NCI-H2029 (cell line): ENCODE measurements at regions not wholly inside any gene's neighbourhood (a gene's known extent, or its start where the extent isn't known, plus 50 kb on each side); places are given as distances from the start of the nearest gene placed in this dataset.
"Not testable (repeated sequence)": the region's sequence is repeated elsewhere in the genome, so short reads cannot be mapped to it uniquely, and the experiment has no call there.

Source experiments
- DNase-seq: peaks from one replicate; lab custom pipeline; 2025; lab: John Stamatoyannopoulos, UW

DNA sequence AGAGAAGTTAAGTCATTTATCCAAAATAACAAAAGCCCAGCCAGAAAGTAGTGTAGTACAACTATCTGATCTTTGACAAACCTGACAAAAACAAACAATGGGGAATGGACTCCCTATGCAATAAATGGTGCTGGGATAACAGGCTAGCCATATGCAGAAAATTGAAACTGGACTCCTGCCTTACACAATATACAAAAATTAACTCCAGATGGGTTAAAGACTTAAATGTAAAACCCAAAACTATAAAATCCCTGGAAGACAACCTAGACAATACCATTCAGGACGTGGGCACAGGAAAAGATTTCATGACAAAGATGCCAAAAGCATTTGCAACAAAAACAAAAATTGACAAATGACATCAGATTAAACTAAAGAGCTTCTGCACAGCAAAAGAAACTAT, 561.4 kb upstream of the CHAC2 start:
- not testable (repeated sequence) for DNase-seq

- DNase-seq = peak; percentile 43
These were observed 565.5 kb upstream of the CHAC2 start for GRCh38 chr2:53202063-53202462.

DNA sequence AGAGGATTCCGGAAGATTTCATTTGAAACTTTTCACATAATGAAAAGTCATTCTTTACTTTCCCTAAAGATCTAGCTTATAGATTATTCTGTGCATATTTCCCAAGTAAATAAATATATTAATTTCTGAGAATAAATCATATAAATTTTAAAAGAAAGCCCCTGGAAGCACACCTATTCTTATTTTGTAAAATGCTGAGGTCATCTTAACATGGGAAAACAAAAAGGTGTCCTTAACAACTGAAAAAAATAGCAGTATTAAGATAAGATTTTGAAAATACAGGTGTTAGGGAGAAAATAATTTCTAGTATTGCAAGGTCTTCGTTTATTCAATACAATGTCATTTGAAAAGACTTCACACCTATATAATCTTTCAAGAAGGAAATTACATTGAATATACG, 567.5 kb upstream of the CHAC2 start:
- no peak for DNase-seq

- DNase-seq = no peak
These were observed 578.6 kb upstream of the CHAC2 start for GRCh38 chr2:53188851-53189510.

DNA sequence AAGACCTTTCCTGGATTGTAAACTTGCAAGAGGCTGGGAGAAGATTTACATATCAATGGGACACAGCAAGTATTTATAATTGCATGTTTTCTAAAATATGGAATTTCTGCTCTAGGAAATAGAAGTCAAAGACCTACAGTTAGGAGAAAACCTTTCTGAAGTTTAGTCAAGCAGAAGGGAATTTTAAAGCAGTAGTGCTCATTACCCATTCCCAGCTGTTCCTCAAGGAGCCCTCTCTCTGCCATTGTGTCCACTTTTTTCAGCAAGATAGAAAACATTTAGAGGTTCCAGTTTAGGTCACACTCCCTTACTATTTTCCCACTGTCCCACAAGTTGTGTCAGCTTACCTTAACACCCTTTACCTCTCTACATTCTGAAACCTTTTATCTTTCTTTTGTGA, 584.0 kb upstream of the CHAC2 start:
- DNase-seq = no peak

DNA sequence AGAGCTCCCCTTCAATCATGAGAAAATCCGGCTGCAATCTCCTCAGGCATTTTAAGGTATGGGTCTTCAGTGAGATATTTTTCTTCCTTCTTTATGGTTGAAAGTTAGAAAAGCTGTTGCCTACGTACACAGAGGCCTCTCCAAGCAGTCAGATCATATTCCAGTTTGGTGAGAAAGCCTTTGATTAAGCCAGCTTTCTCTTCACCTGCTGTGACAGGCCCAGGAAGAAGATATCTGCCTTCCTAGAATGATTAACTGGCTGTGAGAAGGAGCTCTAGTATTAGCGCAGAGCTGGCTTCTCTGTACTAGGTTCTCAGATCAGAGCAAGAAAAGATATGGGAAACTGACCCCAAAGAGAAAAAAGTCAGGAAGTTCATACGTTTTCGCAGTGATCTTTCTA, 585.0 kb upstream of the CHAC2 start:
- DNase-seq = no peak

DNA sequence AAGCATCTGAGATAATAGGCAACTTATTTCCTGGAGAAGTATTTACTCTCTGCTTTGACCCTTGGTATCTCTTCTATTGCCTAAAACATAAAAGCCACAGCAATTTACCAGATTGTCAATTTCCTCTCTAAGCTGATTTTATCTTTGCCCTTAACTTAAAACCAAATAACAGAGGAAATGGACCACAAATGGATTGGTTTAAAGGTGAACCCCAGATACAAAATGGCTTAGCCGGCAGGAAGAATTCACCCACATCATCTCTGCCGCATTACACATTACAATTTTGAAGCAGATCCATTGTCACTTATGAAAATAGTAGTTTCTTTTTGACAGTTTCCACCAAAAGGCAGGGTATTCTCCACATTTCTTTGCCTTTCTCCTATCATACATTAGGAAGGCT, 585.8 kb upstream of the CHAC2 start:
- DNase-seq = no peak

DNA sequence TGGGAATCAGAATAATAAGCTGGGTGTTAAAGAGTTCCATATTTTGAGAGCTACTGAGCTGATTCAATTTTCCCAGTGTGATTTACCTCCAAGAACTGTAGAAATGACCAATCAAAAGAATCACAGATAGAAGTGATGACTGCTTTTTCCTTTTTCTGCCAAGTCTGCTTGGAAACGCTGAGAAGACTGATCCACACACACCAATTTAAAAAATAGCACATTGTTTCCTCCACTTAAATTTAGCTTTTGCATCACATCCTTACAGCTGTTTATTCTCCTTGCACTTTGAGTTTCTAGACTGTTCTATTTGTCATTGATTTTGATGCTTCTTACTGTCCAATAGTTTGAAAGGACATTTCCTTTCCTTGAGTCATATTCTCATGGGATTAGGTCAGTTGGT, 590.3 kb upstream of the CHAC2 start:
- no peak for DNase-seq

- no peak for DNase-seq
These were observed 593.1 kb upstream of the CHAC2 start for GRCh38 chr2:53174539-53174938.

DNA sequence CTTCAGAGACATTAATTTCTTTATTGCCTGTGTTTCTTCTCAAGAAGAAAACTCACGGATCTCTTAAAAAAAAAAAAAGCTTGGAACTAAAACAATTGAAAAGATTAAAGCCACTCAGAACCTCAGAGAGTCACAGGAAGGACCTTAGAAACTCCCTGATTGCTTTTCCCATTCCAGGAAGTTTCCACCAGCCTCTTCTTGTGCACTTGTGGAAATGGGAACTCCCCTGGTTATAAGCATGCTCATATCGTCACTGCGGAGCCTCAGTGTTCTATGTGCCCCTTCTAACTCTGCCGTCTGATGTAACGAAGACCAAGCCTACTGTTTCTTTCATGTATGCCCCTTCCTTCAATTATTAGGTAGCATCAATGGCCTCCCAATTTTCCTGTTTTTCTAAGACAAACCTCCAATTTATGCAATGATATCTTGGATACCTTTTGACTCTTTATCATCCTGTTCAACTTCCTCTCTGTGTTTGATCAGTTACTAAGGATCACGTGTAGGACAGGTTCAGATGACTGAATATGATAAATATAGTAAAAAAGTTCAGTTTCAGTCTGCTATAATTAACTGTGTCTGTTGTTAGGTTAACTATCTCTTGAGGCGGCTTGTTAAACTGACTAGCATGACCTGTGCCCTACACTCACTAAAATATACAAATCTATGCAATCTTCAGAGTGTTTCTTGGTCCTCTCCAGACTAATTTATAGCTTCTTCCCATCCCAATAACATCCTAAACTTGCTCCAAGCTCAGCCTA, 593.7 kb upstream of the CHAC2 start:
- no peak for DNase-seq

DNA sequence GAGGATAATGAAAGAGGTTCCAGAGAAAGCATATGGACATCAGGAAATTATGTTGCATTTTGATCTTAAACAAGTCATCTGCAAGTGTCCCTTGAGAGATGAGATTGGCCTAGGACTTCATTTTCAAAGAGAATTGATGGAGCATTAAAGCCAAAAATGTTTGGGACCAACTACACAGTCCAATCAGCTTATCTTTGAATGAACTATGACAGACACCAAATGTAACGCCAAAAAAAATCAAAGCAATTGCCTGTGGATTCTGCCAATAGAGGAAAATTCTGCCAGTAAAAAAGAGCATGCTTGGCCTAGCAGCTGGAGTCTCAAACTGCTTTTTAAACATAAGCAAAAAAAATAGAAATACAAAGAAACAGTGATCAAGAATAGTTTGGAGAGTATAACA, 594.5 kb upstream of the CHAC2 start:
- no peak for DNase-seq

- DNase-seq = no peak
These were observed 597.1 kb upstream of the CHAC2 start for GRCh38 chr2:53170466-53170865.

DNA sequence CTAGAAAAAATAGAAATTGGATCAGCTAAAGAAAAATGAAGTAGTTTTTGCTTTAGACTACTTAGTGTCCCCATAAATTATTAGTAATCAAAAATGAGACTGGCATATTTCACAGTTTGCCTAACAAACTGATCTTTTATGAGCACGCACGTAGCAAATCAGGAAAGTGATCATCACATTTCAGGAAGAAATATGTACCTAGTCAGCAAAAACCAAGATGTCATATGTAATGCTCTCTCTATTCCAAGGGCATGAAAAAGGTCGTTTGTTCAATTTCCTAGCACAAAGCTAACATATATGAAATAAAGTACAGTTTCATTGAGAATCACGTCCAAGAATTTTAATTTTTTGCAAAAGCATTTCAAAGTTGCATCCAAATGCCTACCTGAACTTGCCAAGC, 600.4 kb upstream of the CHAC2 start:
- no peak for DNase-seq

- DNase-seq = no peak
These were observed 617.5 kb upstream of the CHAC2 start for GRCh38 chr2:53150146-53150545.

GRCh38 chr2:53148221-53148620, 619.4 kb upstream of the CHAC2 start:
- no peak for DNase-seq

GRCh38 chr2:53131416-53131815, 636.2 kb upstream of the CHAC2 start:
- no peak for DNase-seq

- no peak for DNase-seq
These were observed 637.1 kb upstream of the CHAC2 start for GRCh38 chr2:53130441-53130943.

GRCh38 chr2:53129851-53130250, 637.8 kb upstream of the CHAC2 start:
- DNase-seq = no peak

- DNase-seq = no peak
These were observed 640.4 kb upstream of the CHAC2 start for GRCh38 chr2:53127061-53127650.

- no peak for DNase-seq
These were observed 652.6 kb upstream of the CHAC2 start for GRCh38 chr2:53114991-53115390.

DNA sequence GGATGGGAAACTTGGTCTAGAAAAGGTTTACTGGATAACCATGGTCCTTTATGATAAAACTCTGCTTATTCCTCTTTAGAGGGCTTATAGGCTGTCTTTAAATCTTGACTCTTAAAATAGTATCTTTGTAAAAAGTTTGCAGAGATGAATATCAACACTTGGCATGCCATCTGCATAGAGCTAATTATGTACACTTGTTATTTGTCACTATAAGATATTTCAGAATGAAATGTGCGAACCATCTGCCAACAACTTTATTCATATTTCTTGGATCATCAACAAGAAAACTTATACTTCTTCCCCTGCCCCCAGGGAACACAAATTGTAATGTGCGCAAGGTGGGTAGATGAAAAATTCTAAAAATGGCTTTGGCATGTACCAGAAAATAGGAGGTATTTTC, 653.0 kb upstream of the CHAC2 start:
- DNase-seq = no peak

DNA sequence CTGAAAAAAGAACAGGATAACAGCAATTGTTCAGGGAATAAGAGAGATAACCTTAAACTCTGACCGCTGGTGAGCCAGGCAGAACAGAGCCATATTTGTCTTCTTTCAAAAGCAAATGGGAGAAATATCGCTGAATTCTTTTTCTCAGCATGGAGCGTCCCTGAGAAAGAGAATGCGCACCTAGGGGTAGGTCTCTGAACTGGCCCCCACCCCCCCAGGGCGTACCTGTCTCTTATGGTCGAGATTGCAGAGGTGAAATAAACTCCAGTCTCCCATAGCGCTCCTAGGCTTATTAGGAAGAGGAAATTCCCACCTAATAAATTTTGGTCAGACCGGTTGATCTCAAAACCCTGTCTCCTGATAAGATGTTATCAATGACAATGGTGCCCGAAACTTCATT, 655.2 kb upstream of the CHAC2 start:
- DNase-seq = not testable (repeated sequence)

DNA sequence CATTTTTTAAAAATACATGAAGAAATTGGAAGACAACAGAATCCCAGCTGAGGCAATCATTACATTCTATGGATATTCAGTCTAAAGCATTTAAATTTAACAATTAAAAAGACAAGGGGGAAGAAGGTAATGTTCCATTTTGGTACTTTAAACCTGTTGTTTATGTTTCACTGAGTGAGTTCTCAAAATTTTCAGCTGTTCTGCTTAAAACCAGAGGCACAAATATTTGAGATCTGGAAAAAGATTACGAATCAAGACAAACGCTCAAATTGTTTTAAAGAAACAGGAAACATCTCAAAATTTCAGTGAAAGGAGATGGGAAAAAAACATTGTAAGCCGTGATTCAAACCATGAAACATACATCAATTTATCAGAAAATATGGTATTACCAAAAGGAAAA, 656.2 kb upstream of the CHAC2 start:
- no peak for DNase-seq
